ENCODE measurements at regions not wholly inside any gene's neighbourhood (a gene's known extent, or its start where the extent isn't known, plus 50 kb on each side); places are given as distances from the start of the nearest gene placed in this dataset.

GRCh38 chr4:60034361-60034760 is 1165.8 kb upstream of the ADGRL3 start:
- TF ChIP-seq CTCF (IDR thresholded peaks at IDR 0.05) (no peak), POLR2A (IDR thresholded peaks at IDR 0.05) (no peak)
